GM04503 (cell line): ENCODE measurements at regions not wholly inside any gene's neighbourhood (a gene's known extent, or its start where the extent isn't known, plus 50 kb on each side); places are given as distances from the start of the nearest gene placed in this dataset.
"Not testable (repeated sequence)": the region's sequence is repeated elsewhere in the genome, so short reads cannot be mapped to it uniquely, and the experiment has no call there.

Experiments used
- DNase-seq: peaks from one replicate; pipeline ENCODE4 v3.0.0-alpha.2; 2012; ENCODE audit warnings: low read depth

DNA sequence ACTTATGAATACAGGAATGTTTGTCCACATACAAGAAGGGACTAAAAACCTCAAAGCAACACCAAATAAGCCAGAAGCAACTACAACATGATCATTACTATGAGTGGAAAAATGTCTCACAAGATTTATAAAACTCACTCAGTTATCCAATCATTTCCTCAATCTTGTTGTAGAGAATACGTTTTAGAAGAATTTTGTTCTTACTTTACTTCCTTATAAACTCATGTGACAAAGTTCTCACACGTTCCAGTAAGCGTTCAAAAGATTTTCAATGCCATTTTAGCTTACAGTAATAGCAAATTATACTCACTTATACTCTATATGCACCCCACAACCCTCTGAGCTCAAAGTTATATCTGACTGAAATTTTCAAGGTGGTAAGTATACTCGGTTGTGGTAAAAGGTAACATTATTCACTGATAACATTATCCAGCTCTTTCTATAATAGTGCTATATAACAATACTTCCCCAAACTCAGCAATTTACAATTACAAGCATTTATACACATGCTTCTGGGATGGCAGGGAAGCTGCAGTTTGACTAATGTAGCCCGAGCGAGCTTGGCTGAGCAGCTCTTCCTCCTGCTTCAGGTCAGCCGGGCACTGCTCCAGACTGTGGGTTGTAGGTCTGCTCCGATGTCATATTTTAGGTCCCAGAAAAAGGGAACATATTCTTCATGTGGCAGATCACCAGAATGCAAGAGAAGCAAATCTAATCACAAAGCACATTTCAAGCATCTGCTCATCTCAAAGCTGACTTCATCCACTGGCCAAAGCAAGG, 226.3 kb downstream of the RCHY1 start:
- no peak for DNase-seq

DNA sequence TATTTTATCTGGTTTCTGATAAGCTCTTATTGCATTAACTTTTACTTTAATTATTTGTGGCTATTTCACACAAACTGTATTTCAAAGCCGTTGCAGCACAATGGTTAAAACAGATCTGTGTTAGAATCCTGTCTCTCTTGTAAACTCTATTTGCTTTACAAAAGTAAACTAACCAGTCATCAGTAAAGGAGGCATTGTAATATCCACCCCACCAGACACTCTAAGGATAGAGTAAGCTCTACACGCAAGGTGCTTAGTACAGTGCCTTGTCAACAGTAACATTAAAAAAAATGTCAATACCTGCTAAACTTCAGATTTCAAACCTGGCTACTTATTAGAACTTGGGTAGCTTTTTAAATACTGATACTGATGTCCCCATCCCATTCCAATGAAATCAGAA, 228.4 kb downstream of the RCHY1 start:
- no peak for DNase-seq

DNA sequence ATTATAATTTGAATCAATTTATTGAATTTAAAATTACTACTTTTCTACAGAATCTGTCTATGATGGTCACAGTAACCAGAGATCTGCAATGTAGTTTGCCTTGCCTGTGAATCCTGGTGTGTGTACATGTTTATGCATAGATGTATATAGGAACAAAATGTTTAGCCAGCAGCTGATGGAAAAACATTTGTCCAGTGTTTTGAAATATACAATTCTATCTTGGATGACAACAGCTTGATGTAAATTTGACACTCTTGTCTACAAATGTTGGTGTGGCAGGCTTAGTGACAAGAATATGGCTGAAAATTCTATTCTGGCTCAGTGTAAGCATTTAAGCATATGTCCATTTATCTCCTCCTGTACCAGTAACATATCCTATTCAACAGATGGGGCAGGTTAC, 229.4 kb downstream of the RCHY1 start:
- DNase-seq = no peak

DNA sequence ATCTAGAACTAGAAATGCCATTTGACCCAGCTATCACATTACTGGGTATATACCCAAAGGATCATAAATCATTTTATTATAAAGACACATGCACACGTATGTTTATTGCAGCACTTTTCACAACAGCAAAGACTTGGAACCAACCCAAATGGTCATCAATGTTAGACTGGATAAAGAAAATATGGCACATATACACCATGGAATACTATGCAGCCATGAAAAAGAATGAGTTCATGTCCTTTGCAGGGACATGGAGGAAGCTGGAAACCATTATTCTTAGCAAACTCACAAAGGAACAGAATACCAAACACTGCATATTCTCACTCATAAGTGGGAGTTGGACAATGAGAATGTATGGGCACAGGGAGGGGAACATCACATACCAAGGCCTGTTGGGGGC, 233.7 kb downstream of the RCHY1 start:
- DNase-seq = not testable (repeated sequence)

DNA sequence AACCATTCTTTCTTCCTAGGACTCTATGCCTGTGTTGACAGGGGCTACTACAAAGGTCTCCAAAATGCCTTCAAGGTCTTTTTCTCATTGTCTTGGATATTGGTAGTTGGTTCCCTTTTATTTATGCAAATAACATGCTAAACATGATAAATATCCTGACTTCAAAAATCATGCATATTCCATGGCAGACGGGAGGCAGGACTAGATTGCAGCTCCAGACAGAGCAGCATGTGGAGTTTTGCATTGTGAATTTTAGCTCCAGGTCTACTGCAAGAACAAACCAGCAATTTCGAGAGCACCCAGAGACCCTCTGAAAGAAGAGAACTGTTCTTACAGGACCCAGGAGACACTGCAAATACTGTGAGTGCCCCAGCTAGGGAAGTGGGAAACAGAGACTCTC, 254.9 kb downstream of the RCHY1 start:
- DNase-seq = no peak

DNA sequence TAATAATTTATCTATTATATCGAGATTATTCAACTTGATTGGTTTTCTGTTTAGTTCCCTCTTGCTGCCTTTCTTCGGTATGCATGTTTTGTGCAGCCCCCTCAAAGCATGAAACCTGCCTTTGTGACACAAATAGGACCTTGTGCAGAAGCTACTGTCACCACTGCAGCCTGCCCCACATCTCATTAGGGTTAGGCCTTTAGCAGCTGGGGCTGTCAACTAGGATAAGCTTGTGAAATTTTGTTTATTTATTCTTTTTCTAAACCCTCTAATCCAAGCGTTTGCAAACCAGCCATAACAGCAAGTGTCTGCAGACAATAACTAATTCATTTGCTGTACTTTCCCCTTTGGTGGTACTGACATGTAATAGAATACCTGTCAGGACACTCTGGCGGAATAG, 258.9 kb downstream of the RCHY1 start:
- no peak for DNase-seq

DNA sequence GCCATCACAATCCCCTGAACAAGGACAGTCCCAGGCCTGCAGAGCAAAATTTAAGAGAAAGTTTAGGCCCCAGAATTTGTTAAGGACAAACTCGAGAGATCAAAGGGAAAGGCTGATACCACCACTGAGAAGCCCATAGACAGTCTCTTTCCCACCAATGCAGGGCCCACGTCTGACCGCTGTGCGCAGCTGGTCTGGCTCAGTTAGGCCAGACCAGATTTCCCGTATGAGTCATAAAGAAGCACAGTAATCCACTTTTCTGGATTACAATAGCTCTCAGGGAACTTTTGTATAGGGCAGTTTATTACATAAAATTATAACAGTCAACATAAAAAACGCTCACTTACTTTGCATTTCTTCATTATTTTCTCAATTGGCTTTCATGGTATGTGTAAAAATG, 259.5 kb downstream of the RCHY1 start:
- DNase-seq = no peak

DNA sequence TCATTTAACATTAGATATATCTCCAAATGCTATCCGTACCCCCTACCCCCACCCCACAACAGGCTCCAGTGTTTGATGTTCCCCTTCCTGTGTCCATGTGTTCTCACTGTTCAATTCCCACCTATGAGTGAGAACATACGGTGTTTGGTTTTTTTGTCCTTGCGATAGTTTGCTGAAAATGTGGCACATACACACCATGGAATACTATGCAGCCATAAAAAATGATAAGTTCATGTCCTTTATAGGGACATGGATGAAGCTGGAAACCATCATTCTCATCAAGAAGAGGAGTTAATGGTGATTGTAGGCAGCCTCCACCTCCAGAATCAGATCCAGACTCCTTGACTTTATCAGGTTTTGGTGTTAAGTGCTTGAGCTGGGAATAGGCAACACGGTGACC, 261.1 kb downstream of the RCHY1 start:
- DNase-seq = not testable (repeated sequence)

DNA sequence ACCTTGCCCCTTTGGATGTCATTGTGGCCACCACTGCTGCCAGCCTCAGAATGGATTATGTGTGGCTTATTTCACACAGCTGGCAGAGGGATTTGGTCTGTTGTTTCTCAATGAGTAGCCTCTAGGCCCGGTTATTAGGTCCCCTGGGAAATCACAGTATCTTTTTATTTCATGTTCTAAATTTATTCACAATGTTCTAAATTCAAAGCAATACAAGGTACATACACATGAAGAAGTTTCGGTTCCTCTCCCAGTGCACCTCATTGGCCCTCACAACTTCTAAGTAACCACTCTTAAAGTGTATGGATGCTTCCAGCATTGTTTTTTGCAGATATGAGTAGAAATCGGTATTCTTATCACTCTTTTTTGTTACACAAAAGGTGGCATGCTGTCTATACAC, 262.7 kb downstream of the RCHY1 start:
- DNase-seq = no peak

DNA sequence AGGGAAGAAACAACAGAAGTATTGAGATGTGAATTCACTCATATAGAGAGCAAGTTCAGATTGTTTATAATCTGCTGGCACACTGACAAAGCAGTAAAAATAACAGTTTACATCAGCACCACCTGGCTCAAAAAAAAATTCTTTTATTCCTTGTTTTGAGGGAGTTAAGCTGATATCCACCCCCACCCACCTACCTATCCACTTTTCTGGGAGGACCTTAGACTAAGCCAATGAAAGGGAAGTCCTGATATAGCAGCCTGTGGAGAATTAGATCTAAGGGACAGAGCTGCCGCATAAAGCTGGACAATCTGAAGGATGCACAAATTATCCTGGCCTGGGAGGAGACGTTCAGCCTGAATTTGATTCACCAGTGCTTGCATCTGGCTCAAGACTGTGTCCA, 264.5 kb downstream of the RCHY1 start:
- no peak for DNase-seq

DNA sequence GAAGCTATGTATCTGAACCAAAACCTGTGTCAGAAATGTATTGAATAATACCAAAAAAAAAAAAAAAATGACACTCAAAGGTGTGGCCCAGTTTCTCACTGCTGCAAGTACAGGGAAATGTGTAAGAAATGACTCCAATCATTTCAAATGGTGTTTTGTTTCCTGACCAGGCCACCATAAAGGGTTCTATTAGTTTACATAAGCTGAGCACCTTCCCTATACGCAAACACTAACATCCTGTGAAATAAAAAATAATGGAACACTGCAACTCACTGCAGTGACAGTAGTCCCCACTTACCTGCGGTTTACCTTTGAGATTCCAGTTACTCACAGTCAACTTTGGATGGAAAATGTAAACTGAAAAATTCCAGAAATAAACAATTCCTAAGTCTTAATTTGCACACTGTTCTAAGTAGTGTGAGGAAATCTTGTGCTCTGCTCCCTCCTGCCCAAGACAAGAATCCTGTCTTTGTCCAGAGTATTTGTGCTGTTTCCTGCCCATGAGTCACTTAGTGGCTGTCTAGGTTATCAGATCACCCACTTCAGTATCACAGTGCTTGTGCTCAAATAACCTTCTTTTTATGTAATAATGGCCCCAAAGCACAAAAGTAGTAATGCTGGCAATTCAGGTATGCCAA, 265.3 kb downstream of the RCHY1 start:
- DNase-seq = no peak

DNA sequence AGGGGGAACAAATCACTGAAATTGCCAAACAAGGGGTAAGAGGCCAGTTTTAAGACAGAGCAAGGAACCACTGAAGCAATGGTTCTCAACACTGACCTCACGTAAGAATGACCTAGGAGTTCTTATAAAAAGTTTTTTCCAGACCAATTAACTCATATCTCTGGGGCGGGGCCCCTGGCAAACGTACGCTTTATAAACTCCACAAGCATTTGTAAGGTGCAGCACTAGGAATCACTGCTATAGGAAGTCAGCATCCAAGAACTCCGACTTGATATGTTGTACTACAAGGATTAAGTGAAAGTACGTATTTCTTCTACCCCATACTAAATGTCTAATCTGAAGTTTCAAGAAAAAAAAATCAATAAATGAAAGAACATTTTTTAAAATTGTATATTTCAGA, 269.9 kb downstream of the RCHY1 start:
- DNase-seq = no peak

DNA sequence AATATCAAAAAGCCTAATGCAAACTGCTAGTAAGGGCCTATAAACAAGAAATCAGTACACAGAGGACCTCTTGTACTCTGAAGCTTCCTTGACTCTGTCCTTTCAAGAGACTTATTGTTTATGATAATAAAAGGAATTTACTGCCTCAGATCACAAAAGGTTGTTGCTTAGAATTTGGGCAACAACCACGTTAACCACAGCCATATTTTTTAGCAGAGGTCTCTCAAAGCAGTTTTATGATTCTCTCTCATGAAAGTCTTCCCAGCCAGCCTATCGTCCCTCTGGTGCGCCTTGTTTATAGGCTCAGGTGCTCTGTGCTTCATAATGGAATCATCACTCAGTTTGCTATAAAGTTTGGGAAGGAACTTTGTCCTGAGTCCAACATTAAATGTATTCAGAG, 270.6 kb downstream of the RCHY1 start:
- no peak for DNase-seq

DNA sequence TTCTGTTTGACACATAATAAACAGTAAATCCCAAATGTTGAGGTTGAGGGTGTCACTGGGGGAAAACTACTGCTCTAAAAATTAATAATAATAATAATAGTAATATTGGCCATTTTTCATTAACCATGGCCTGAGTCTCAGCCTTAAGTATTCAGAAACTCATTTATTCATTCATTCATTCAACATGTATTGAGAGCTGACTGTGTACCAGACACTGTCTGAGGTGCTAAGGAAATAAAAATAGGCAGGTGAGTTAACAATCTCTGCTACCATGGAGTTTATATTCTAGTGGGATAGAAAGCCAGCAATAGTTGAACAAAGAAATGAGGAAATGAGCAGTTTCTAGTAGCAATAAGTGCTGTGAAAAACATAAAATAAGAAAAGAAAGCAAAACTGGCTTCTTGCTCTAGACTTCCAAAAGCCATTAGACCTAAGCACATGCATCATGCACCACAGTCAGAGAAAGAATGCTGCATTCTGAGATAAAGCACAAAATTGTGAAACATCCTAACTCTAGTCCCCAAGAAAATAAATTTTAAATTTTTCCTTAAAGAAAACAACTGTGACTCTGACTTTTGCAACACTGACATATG, 278.7 kb downstream of the RCHY1 start:
- DNase-seq = no peak

DNA sequence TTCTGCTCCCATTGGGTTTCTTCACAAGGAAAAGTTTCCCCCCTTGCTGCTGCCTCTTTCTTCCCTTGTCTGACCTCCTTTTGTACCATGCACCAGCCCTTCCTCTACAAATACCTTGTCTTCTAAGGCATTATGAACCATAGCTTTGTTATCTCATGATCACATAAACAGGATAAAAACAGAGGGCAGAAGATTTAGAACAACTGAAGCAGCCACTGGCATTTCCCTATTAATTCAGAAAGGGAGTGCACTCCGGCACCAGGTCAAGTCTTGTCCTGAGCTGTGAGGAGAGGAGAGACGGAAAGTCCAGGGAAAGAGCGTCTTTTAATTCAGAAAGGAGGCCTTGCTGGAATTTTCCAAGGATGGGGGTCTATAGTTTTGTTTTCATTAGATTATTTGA, 281.7 kb downstream of the RCHY1 start:
- no peak for DNase-seq

DNA sequence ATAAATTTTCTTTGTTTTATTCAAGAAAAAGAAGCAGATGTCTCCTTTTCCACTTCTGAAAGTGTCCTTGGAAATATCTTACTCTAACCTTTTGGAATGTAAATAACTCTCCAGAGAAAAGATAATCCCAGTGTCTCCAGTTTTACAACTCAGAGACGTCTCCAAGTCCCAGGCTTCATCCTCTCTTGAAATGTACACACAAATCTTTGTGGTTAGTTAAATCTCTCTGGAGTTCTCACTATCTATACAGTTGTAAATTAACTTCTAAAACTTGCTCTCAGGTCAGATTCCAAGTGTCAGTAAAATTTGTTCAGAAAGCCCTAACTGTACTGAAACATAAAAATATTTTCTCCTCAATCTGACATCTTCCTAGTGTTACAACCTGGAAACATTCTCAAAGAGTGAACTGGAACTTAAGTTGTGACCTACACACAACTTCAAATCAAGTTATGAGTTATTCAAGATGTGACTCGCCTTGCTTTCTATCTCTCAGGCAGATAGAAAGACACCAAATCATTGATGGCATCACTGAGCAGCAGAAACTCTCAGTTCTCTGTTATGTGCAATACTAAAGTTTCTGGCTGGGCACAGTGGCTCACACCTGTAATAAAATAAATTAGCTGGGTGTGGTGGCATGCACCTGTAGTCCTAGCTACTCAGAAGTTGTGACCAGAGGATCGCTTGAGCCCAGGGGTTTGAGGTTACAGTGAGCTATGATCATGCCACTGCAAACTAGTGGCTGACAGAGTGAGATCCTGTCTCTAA, 284.2 kb downstream of the RCHY1 start:
- no peak for DNase-seq

DNA sequence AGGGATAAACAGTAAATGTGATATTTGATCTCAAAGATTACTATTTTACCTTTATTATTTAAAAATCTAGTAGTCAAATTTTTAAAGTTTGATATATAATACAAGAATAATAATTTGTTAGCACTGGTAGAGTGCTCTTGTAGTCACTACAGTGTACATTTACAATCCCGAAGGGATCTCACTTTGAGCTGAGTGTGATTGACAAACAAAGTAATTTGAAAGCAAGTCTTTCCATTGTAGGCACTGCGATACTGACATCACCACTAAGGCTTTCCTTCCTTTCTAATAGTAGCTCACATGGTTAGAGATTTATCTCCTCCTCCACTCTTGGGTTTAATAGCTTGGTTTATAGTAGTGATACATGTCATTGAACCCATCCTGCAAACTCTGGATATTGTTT, 280.6 kb downstream of the PARM1 start:
- DNase-seq = no peak

DNA sequence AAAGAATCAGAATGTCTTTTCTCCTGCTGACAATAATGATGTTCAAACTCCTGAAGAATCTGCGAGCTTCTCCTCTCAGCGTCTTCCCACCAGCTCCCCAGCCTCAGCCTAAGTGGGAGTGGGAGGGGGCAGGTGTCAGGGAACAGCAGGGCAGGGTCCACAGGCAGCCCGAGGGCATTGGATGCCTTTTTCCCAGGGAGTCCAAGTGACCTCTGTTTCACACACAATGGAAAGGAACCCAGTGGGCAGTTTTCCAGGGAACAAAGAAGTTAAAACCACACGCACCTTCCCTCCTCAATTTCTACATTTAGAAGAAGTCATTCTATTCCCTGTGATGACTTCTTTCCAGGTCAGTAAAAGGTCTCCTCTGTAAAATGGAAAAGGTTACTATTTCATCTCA, 278.5 kb downstream of the PARM1 start:
- no peak for DNase-seq

DNA sequence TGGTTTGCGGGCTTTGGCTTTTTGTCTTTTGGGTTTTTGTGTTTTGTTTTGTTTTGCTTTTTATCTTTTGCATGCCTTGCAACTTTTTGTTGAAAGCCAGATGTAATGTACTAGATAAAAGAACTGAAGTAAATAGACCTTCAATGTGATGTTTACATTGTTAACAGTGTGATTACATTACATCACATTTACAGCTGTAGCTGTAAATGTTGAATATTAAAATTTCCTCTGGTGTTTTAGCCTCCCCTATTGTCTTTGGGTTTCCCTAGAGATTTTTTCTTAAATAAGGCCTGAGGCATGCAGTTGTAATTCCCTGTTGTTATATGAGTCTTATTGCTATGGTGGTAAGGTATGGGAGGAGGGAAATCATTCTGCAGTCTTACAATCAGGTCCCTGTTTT, 275.0 kb downstream of the PARM1 start:
- no peak for DNase-seq

DNA sequence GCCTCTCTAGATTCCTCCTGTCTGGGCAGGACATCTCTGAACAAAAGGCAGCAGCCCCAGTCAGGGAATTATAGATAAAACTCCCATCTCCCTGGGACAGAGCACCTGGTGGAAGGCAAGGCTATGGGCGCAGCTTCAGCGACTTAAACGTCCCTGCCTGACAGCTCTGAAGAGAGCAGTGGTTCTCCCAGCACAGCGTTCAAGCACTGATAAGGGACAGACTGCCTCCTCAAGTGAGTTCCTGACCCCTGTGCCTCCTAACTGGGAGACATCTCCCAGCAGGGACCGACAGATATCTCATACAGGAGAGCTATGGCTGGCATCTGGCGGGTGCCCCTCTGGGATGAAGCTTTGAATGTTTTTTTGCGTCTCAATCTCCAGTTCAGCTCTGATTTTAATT, 262.2 kb downstream of the PARM1 start:
- DNase-seq = no peak

DNA sequence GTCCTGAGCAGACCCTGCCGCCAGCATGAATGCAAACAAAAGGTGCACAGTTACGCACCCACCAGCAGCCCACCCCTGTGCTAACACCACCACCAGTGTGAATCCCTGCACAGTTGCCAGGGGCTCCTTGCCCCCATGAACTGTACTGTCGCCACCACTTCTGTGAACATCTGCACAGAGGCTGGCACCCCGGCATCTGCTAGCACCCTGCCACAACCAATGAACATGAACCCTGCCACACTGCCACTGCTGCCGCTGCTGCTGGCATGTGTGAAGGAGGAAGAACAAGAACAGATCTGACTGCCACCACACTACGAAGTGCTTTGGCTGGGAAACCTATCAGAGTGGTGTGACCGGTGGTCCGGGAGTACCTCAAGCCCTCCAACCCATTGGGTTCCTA, 261.3 kb downstream of the PARM1 start:
- no peak for DNase-seq

DNA sequence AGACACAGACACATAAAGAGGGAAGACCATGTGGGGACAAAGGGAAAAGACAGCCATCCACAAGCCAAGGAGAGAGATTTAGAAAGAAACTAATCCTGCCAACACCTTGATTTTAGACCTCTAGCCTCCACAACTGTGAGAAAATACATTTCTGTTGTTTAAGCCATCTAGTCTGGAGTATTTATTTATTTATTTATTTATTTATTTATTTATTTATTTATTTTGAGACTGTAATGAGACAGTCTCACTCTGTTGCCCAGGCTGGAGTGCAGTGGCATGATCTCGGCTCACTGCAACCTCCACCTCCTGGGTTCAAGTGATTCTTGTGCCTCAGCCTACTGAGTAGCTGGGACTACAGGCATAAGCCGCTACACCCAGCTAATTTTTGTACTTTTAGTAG, 259.3 kb downstream of the PARM1 start:
- not testable (repeated sequence) for DNase-seq
